MM.1S (cell line): ENCODE measurements at regions not wholly inside any gene's neighbourhood (a gene's known extent, or its start where the extent isn't known, plus 50 kb on each side); places are given as distances from the start of the nearest gene placed in this dataset.

ENCODE experiments used
- DNase-seq: peaks from one replicate; pipeline ENCODE4 v3.0.0-alpha.2; 2015
- H2AFZ ChIP-seq: fragments of 300-600 bp; sonication (generic); 2 replicates; pipeline ENCODE4 v1.6.0; 2016; ENCODE audit warnings: antibody characterized with exemption, low read length
- H3F3A ChIP-seq: fragments of 300-600 bp; sonication (generic); 2 replicates; pipeline ENCODE4 v1.6.1; 2016; ENCODE audit warnings: mild to moderate bottlenecking, antibody characterized with exemption, low read length, moderate library complexity, mixed read lengths; ENCODE audit not compliant: insufficient read depth
- H3K27ac ChIP-seq: fragments of 300-600 bp; sonication (generic); 2 replicates; pipeline ENCODE4 v1.5.1; 2016; ENCODE audit warnings: mild to moderate bottlenecking, low read length
- H3K27me3 ChIP-seq: fragments of 300-600 bp; sonication (generic); replicated peaks from 2 replicates; pipeline ENCODE4 v1.6.0; 2016; ENCODE audit warnings: low read length; ENCODE audit not compliant: insufficient read depth
- H3K36me3 ChIP-seq: fragments of 300-600 bp; sonication (generic); replicated peaks from 2 replicates; pipeline ENCODE4 v1.6.1; 2016; ENCODE audit warnings: mild to moderate bottlenecking, low read length, mixed read lengths; ENCODE audit not compliant: insufficient read depth
- H3K4me1 ChIP-seq: fragments of 300-600 bp; sonication (generic); 2 replicates; pipeline ENCODE4 v1.6.1; 2016; ENCODE audit warnings: low read length, mixed read lengths
- H3K4me2 ChIP-seq: fragments of 300-600 bp; sonication (generic); 2 replicates; pipeline ENCODE4 v1.6.0; 2016; ENCODE audit warnings: low read depth, low read length
- H3K4me3 ChIP-seq: fragments of 300-600 bp; sonication (generic); 2 replicates; pipeline ENCODE4 v1.5.1; 2016; ENCODE audit warnings: low read length, mixed read lengths
- H3K79me2 ChIP-seq: fragments of 300-600 bp; sonication (generic); 2 replicates; pipeline ENCODE4 v1.6.1; 2016; ENCODE audit warnings: mixed run types, low read length, mixed read lengths
- H3K9ac ChIP-seq: fragments of 300-600 bp; sonication (generic); 2 replicates; pipeline ENCODE4 v1.6.1; 2016; ENCODE audit warnings: low read length, mixed read lengths
- H3K9me2 ChIP-seq: fragments of 300-600 bp; sonication (generic); replicated peaks from 2 replicates; pipeline ENCODE4 v1.6.1; 2016; ENCODE audit warnings: mild to moderate bottlenecking, low read length, mixed read lengths; ENCODE audit not compliant: insufficient read depth
- H3K9me3 ChIP-seq: fragments of 300-600 bp; sonication (generic); replicated peaks from 2 replicates; pipeline ENCODE4 v1.6.1; 2016; ENCODE audit warnings: mild to moderate bottlenecking, low read length, mixed read lengths; ENCODE audit not compliant: insufficient read depth
- H4K20me1 ChIP-seq: fragments of 300-600 bp; sonication (generic); 2 replicates; pipeline ENCODE4 v1.6.1; 2016; ENCODE audit warnings: mild to moderate bottlenecking, low read length, moderate library complexity, mixed read lengths; ENCODE audit not compliant: insufficient read depth
- CTCF ChIP-seq: fragments of 300-600 bp; sonication (generic); IDR thresholded peaks from 2 replicates; pipeline ENCODE4 v1.5.1; 2016; ENCODE audit warnings: antibody characterized with exemption, low read length, mixed read lengths
- EZH2 ChIP-seq: fragments of 300-600 bp; sonication (generic); optimal IDR thresholded peaks from 2 replicates; pipeline ENCODE3; 2017; ENCODE audit warnings: low read depth, mild to moderate bottlenecking, antibody characterized with exemption, low read length, mixed read lengths
- EZH2phosphoT487 ChIP-seq: fragments of 300-600 bp; sonication (generic); IDR thresholded peaks from 2 replicates; pipeline ENCODE4 v1.6.1; 2018; ENCODE audit warnings: antibody characterized with exemption, low read length

- H3K9me3 ChIP-seq: no peaks in the 10 kb centered on the region
- no peaks in the 10 kb centered on the region for H3K79me2 ChIP-seq
These were observed 268.4 kb upstream of the NRIP1 start for GRCh38 chr21:15333136-15333710.

DNA sequence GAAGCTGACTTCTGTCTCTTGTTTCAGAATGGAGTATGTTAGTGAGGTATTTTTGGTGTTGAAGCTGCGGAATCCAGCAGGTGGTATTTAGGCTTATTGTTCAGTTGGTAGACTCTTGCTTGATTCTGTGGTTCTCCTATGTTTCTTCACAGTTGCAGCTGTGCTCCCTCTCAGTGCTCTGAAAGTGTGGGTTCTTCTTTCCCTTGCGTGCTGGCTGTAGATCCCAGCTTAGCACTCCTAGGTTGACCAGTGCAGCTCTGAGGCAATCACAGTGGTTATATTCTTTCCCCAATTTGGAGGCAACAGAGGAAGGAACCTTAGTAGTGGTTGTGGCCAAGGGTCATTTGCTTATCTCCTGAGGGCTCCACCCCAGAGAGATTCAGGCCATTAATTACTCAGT lies 269.2 kb upstream of the NRIP1 start:
- Histone ChIP-seq H3K36me3 (no peaks in the 10 kb centered on the region), H2AFZ (no peak overlapping the region), H3K9me3 (no peaks in the 10 kb centered on the region), H3K9me2 (no peaks in the 10 kb centered on the region), H3K27ac (no peak overlapping the region), H3K4me1 (no peaks in the 10 kb centered on the region), H3F3A (no peaks in the 10 kb centered on the region), H3K27me3 (no peaks in the 10 kb centered on the region), H4K20me1 (no peaks in the 10 kb centered on the region), H3K4me3 (no peak overlapping the region), H3K4me2 (no peak overlapping the region), H3K79me2 (no peaks in the 10 kb centered on the region), H3K9ac (no peak overlapping the region)
- no peak for DNase-seq
- TF ChIP-seq CTCF (no peak), EZH2 (no peak), EZH2phosphoT487 (no peak)

More at GRCh38 chr21:15333136-15333710, 268.4 kb upstream of the NRIP1 start:
- H3K4me3 ChIP-seq: no peak overlapping the region
- no peaks in the 10 kb centered on the region for H3K36me3 ChIP-seq
- H3K9me2 ChIP-seq: no peaks in the 10 kb centered on the region
- H3F3A ChIP-seq: no peaks in the 10 kb centered on the region
- H3K4me2 ChIP-seq: no peak overlapping the region
- TF ChIP-seq EZH2 (no peak), EZH2phosphoT487 (no peak), CTCF (no peak)
- no peak for DNase-seq
- H4K20me1 ChIP-seq: no peaks in the 10 kb centered on the region
- no peak overlapping the region for H3K27ac ChIP-seq
- H3K4me1 ChIP-seq: no peaks in the 10 kb centered on the region
- no peak overlapping the region for H3K9ac ChIP-seq
- no peaks in the 10 kb centered on the region for H3K27me3 ChIP-seq
- no peak overlapping the region for H2AFZ ChIP-seq

GRCh38 chr21:15343066-15343465 lies 278.3 kb upstream of the NRIP1 start:
- no peaks in the 10 kb centered on the region for H3K79me2 ChIP-seq
- no peaks in the 10 kb centered on the region for H3F3A ChIP-seq
- no peak overlapping the region for H3K27ac ChIP-seq
- H3K4me2 ChIP-seq: no peak overlapping the region
- no peak overlapping the region for H3K4me3 ChIP-seq
- H3K36me3 ChIP-seq: no peaks in the 10 kb centered on the region
- DNase-seq: no peak
- H3K27me3 ChIP-seq: no peaks in the 10 kb centered on the region
- no peak overlapping the region for H2AFZ ChIP-seq
- H3K4me1 ChIP-seq: no peaks in the 10 kb centered on the region
- H3K9me2 ChIP-seq: no peaks in the 10 kb centered on the region
- no peaks in the 10 kb centered on the region for H4K20me1 ChIP-seq
- no peaks in the 10 kb centered on the region for H3K9me3 ChIP-seq
- H3K9ac ChIP-seq: no peak overlapping the region
- no peak for TF ChIP-seq CTCF
- TF ChIP-seq EZH2: no peak
- TF ChIP-seq EZH2phosphoT487: no peak
